EL (cell line): ENCODE measurements at regions not wholly inside any gene's neighbourhood (a gene's known extent, or its start where the extent isn't known, plus 50 kb on each side); places are given as distances from the start of the nearest gene placed in this dataset.
A peak's percentile ranks its signal among the peaks of the same experiment; 100 is the strongest.
"Not testable (repeated sequence)": the region's sequence is repeated elsewhere in the genome, so short reads cannot be mapped to it uniquely, and the experiment has no call there.

Source experiments
- DNase-seq: peaks from one replicate; pipeline ENCODE4 v3.0.0-alpha.2; 2016

- no peak for DNase-seq
These were observed 84.9 kb upstream of the NRN1 start for GRCh38 chr6:6091608-6092002.

- no peak for DNase-seq
These were observed 84.3 kb upstream of the NRN1 start for GRCh38 chr6:6090861-6091607.

GRCh38 chr6:6085928-6086668 lies 79.4 kb upstream of the NRN1 start:
- no peak for DNase-seq

GRCh38 chr6:6080975-6081374 lies 74.2 kb upstream of the NRN1 start:
- DNase-seq = no peak

GRCh38 chr6:6074190-6074589 lies 67.5 kb upstream of the NRN1 start:
- DNase-seq = no peak

- DNase-seq = not testable (repeated sequence)
These were observed 61.4 kb upstream of the NRN1 start for GRCh38 chr6:6068157-6068556.

GRCh38 chr6:6058054-6058444 lies 51.3 kb upstream of the NRN1 start:
- no peak for DNase-seq

GRCh38 chr6:6057442-6058053 lies 50.8 kb upstream of the NRN1 start:
- DNase-seq = peak; percentile 31
